ENCODE measurements at regions not wholly inside any gene's neighbourhood (a gene's known extent, or its start where the extent isn't known, plus 50 kb on each side); places are given as distances from the start of the nearest gene placed in this dataset.

GRCh38 chr18:4639628-4640310 lies 184.7 kb upstream of the DLGAP1 start:
- no peak for DNase-seq (ENCODE audit: low read depth)

GRCh38 chr18:4638680-4639079 lies 183.6 kb upstream of the DLGAP1 start:
- no peak for DNase-seq (ENCODE audit: low read depth)

GRCh38 chr18:4637876-4638275 lies 182.8 kb upstream of the DLGAP1 start:
- no peak for DNase-seq (ENCODE audit: low read depth)

GRCh38 chr18:4636967-4637366 lies 181.9 kb upstream of the DLGAP1 start:
- DNase-seq (ENCODE audit: low read depth), result no peak

GRCh38 chr18:4631239-4631638 lies 176.1 kb upstream of the DLGAP1 start:
- DNase-seq (ENCODE audit: low read depth), result no peak

- DNase-seq (ENCODE audit: low read depth), result no peak
Observed at GRCh38 chr18:4605212-4605611, 150.1 kb upstream of the DLGAP1 start.

- DNase-seq (ENCODE audit: low read depth), result no peak
Observed at GRCh38 chr18:4603955-4604354, 148.8 kb upstream of the DLGAP1 start.

GRCh38 chr18:4599312-4599711 lies 144.2 kb upstream of the DLGAP1 start:
- DNase-seq (ENCODE audit: low read depth), result no peak

GRCh38 chr18:4597301-4597700 lies 142.2 kb upstream of the DLGAP1 start:
- DNase-seq (ENCODE audit: low read depth), result no peak

- no peak for DNase-seq (ENCODE audit: low read depth)
Observed at GRCh38 chr18:4593895-4594294, 138.8 kb upstream of the DLGAP1 start.

- no peak for DNase-seq (ENCODE audit: low read depth)
Observed at GRCh38 chr18:4593459-4593858, 138.4 kb upstream of the DLGAP1 start.

- no peak for DNase-seq (ENCODE audit: low read depth)
Observed at GRCh38 chr18:4589056-4589800, 134.1 kb upstream of the DLGAP1 start.

GRCh38 chr18:4587204-4587603 lies 132.1 kb upstream of the DLGAP1 start:
- no peak for DNase-seq (ENCODE audit: low read depth)

GRCh38 chr18:4586731-4587130 lies 131.6 kb upstream of the DLGAP1 start:
- DNase-seq (ENCODE audit: low read depth), result no peak

GRCh38 chr18:4582431-4583335 lies 127.6 kb upstream of the DLGAP1 start:
- DNase-seq (ENCODE audit: low read depth), result no peak

- no peak for DNase-seq (ENCODE audit: low read depth)
Observed at GRCh38 chr18:4581966-4582365, 126.9 kb upstream of the DLGAP1 start.

- DNase-seq (ENCODE audit: low read depth), result no peak
Observed at GRCh38 chr18:4578449-4578848, 123.3 kb upstream of the DLGAP1 start.

GRCh38 chr18:4573735-4574134 lies 118.6 kb upstream of the DLGAP1 start:
- no peak for DNase-seq (ENCODE audit: low read depth)

- DNase-seq (ENCODE audit: low read depth), result no peak
Observed at GRCh38 chr18:4557502-4557901, 102.4 kb upstream of the DLGAP1 start.

- no peak for DNase-seq (ENCODE audit: low read depth)
Observed at GRCh38 chr18:4551001-4551360, 95.9 kb upstream of the DLGAP1 start.

- no peak for DNase-seq (ENCODE audit: low read depth)
Observed at GRCh38 chr18:4549164-4549872, 94.2 kb upstream of the DLGAP1 start.

- no peak for DNase-seq (ENCODE audit: low read depth)
Observed at GRCh38 chr18:4547126-4547525, 92.0 kb upstream of the DLGAP1 start.

Measured in M059J (cell line).